SH-SY5Y (cell line): ENCODE measurements at regions not wholly inside any gene's neighbourhood (a gene's known extent, or its start where the extent isn't known, plus 50 kb on each side); places are given as distances from the start of the nearest gene placed in this dataset.

Source experiments
- GATA2 ChIP-seq: IDR thresholded peaks from 2 replicates; pipeline ENCODE4 v1.6.1; 2011; ENCODE audit warnings: mild to moderate bottlenecking, low read depth, low read length
- GATA3 ChIP-seq: IDR thresholded peaks from 2 replicates; pipeline ENCODE4 v1.6.1; 2011; ENCODE audit warnings: low read depth, mild to moderate bottlenecking, low read length, moderate library complexity

DNA sequence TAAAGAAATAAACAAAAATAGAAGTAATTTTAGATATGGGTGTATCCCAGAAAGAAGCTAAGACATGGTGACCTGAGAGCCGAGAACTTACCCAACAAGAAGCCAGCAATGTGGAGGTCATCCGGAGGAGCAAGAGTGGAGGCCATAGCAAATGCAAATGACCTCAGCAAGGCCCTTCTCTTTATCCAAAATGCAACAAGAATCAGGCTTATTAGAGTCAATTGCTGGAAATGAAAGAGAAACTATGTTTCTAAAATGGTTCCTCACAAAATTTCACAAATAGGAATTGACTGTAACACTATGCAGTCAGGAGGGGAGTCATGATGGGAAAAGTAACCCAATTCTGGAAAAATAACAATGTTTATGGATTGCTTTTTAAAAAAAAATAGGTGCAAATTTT, 90.4 kb downstream of the TNFAIP3 start:
- no peak for TF ChIP-seq GATA2
- TF ChIP-seq GATA3 = no peak
